CD4-positive, alpha-beta T cell (primary cell): ENCODE measurements at regions not wholly inside any gene's neighbourhood (a gene's known extent, or its start where the extent isn't known, plus 50 kb on each side); places are given as distances from the start of the nearest gene placed in this dataset.

Experiments
- ATAC-seq: fragments of 200-7000 bp; cut with Tn5 transposase; one replicate; pipeline ENCODE4 v1.10.0; 2022; ENCODE audit warnings: mild to moderate bottlenecking; ENCODE audit not compliant: poor library complexity
- CTCF ChIA-PET: fragments of 350-600 bp; sonication (Branson Sonifier 250); formaldehyde crosslinking; loops from one replicate; lab custom pipeline; 2021; ENCODE audit warnings: antibody characterized with exemption, inconsistent platforms; lab: Charles Lee
- POLR2A ChIA-PET: fragments of 350-600 bp; sonication (Branson Sonifier 250); formaldehyde crosslinking; loops from one replicate; lab custom pipeline; 2021; ENCODE audit warnings: antibody characterized with exemption, inconsistent platforms; lab: Charles Lee
- DNase-seq, 14 experiments: peaks; one replicate each; pipeline ENCODE4 v3.0.0-alpha.2; 2013 to 2020; ENCODE audit warnings: mixed read lengths in 2 of 14
- H3K27ac ChIP-seq, 2 donors: one replicate each; pipeline versions ENCODE4 v1.5.1 to v1.7.0; 2013; ENCODE audit warnings: low read length in 2 of 2, low read depth in 1 of 2, mild to moderate bottlenecking in 1 of 2
- H3K27me3 ChIP-seq, 2 experiments: 1 replicate in 1 of 2; 2 replicates in 1 of 2; pipeline versions ENCODE4 v1.6.1 to v1.7.0; 2013; ENCODE audit warnings: low read length in 2 of 2, control low read depth in 1 of 2, mild to moderate bottlenecking in 1 of 2, moderate library complexity in 1 of 2; ENCODE audit not compliant: insufficient read depth in 2 of 2, control insufficient read depth in 1 of 2
- H3K36me3 ChIP-seq: one replicate; pipeline ENCODE4 v1.6.1; 2013; ENCODE audit warnings: low read length, control low read depth; ENCODE audit not compliant: insufficient read depth
- H3K4me1 ChIP-seq: one replicate; pipeline ENCODE4 v1.6.1; 2013; ENCODE audit warnings: low read length, control low read depth; ENCODE audit not compliant: insufficient read depth
- H3K4me3 ChIP-seq: one replicate; pipeline ENCODE4 v1.5.1; 2013; ENCODE audit warnings: mild to moderate bottlenecking, low read length, moderate library complexity
- H3K9me3 ChIP-seq, 2 experiments: 1 replicate in 1 of 2; 2 replicates in 1 of 2; pipeline versions ENCODE4 v1.6.1 to v1.7.0; 2013; ENCODE audit warnings: low read length in 2 of 2, mild to moderate bottlenecking in 2 of 2, control low read depth in 1 of 2, moderate library complexity in 1 of 2; ENCODE audit not compliant: control insufficient read depth in 1 of 2, insufficient read depth in 1 of 2
- H3K27ac Mint-ChIP-seq: one replicate; pipeline ENCODE4 v1.8.0; 2020; ENCODE audit warnings: mixed read lengths
- H3K27me3 Mint-ChIP-seq: one replicate; pipeline ENCODE4 v1.8.0; 2021; ENCODE audit warnings: mixed read lengths
- H3K36me3 Mint-ChIP-seq: one replicate; pipeline ENCODE4 v1.8.0; 2021; ENCODE audit warnings: low read depth, mixed read lengths
- H3K4me1 Mint-ChIP-seq: one replicate; pipeline ENCODE4 v1.8.0; 2021; ENCODE audit warnings: low read depth, mixed read lengths
- H3K4me3 Mint-ChIP-seq: one replicate; pipeline ENCODE4 v1.8.0; 2020; ENCODE audit warnings: mild to moderate bottlenecking, mixed read lengths
- H3K9me3 Mint-ChIP-seq: one replicate; pipeline ENCODE4 v1.8.0; 2020; ENCODE audit warnings: mixed read lengths
- intact Hi-C, 2 experiments: fragments of 100-400 bp; cut with DNase I in 1 of 2; cut with micrococcal nuclease in 1 of 2; formaldehyde crosslinking; loops; one replicate each; pipeline versions ENCODE4 v1.15.1 to v1.9.0; 2023 to 2025; cut with DNase I, micrococcal nuclease
- TF ChIP-seq, protein P1 (sequence below): fragments of 200-600 bp; IDR thresholded peaks from one replicate; pipeline ENCODE4 v1.8.0; 2022; ENCODE audit warnings: antibody characterized with exemption, mild to moderate bottlenecking

GRCh38 chr5:23289162-23289561, 218.2 kb upstream of the PRDM9 start:
- H3K27me3 ChIP-seq = no peaks in the 10 kb centered on the region
- no peak overlapping the region for H3K4me3 ChIP-seq
- Mint-ChIP-seq H3K27me3 (no peaks in the 10 kb centered on the region), H3K27ac (no peak overlapping the region), H3K4me1 (no peaks in the 10 kb centered on the region), H3K4me3 (no peak overlapping the region), H3K36me3 (no peaks in the 10 kb centered on the region), H3K9me3 (peaks cover 10% of the 10 kb centered on the region)
- H3K9me3 ChIP-seq = peaks cover 0 to 2% of the 10 kb centered on the region in 2 experiments
- H3K27ac ChIP-seq = no peak overlapping the region
- CTCF ChIA-PET = no interaction called here
- no peaks in the 10 kb centered on the region for H3K36me3 ChIP-seq
- DNase-seq (no peak), ATAC-seq (no peak)
- POLR2A ChIA-PET = no interaction called here
- no peaks in the 10 kb centered on the region for H3K4me1 ChIP-seq
- TF ChIP-seq, protein P1, sequence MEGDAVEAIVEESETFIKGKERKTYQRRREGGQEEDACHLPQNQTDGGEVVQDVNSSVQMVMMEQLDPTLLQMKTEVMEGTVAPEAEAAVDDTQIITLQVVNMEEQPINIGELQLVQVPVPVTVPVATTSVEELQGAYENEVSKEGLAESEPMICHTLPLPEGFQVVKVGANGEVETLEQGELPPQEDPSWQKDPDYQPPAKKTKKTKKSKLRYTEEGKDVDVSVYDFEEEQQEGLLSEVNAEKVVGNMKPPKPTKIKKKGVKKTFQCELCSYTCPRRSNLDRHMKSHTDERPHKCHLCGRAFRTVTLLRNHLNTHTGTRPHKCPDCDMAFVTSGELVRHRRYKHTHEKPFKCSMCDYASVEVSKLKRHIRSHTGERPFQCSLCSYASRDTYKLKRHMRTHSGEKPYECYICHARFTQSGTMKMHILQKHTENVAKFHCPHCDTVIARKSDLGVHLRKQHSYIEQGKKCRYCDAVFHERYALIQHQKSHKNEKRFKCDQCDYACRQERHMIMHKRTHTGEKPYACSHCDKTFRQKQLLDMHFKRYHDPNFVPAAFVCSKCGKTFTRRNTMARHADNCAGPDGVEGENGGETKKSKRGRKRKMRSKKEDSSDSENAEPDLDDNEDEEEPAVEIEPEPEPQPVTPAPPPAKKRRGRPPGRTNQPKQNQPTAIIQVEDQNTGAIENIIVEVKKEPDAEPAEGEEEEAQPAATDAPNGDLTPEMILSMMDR = no peak
- intact Hi-C loops = no loop called here

- ATAC-seq = no peak
These were observed 222.8 kb upstream of the PRDM9 start for GRCh38 chr5:23284656-23285055.

DNA sequence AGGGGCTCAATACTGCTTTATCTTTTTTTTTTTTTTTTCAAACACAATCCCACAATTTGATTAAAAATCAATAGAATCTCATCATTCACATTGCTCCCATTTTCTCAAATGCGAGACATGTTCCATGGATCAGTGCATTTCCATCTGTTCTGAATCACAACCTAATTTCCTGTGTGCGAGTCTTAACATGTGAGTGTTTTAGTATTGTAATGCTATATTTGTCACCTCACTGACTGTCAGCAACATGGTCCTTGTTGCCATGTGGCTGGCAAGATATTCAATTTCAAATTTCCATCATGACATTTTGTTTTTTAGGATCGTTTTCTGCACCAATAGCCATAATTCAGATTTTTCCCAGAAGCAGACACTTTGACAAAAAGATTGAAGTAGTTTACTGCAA, 233.2 kb upstream of the PRDM9 start:
- Mint-ChIP-seq H3K27ac (no peak overlapping the region), H3K27me3 (no peaks in the 10 kb centered on the region), H3K9me3 (peaks cover 1% of the 10 kb centered on the region), H3K4me3 (no peak overlapping the region), H3K36me3 (no peaks in the 10 kb centered on the region), H3K4me1 (no peaks in the 10 kb centered on the region)
- no peak overlapping the region for H3K4me3 ChIP-seq
- no peak for ATAC-seq
- no peaks in the 10 kb centered on the region for H3K4me1 ChIP-seq
- H3K27me3 ChIP-seq = no peaks in the 10 kb centered on the region
- peaks cover 0 to 9% of the 10 kb centered on the region in 2 experiments for H3K9me3 ChIP-seq
- intact Hi-C loops = no loop called here
- no peak for DNase-seq
- no peak overlapping the region for H3K27ac ChIP-seq
- ChIA-PET CTCF (no interaction called here), POLR2A (no interaction called here)
- TF ChIP-seq, protein P1 = no peak
- no peaks in the 10 kb centered on the region for H3K36me3 ChIP-seq

More at GRCh38 chr5:23284656-23285055, 222.8 kb upstream of the PRDM9 start:
- no peak overlapping the region for H3K4me3 Mint-ChIP-seq
- Histone ChIP-seq H3K9me3 (no peaks in the 10 kb centered on the region), H3K4me3 (no peak overlapping the region), H3K27ac (no peak overlapping the region), H3K27me3 (no peaks in the 10 kb centered on the region), H3K36me3 (no peaks in the 10 kb centered on the region), H3K4me1 (no peaks in the 10 kb centered on the region)
- DNase-seq = no peak
- H3K36me3 Mint-ChIP-seq = no peaks in the 10 kb centered on the region
- no peak overlapping the region for H3K27ac Mint-ChIP-seq
- CTCF ChIA-PET = no interaction called here
- H3K27me3 Mint-ChIP-seq = no peaks in the 10 kb centered on the region
- no peaks in the 10 kb centered on the region for H3K4me1 Mint-ChIP-seq
- TF ChIP-seq, protein P1 = no peak
- intact Hi-C loops = no loop called here
- peaks cover 11% of the 10 kb centered on the region for H3K9me3 Mint-ChIP-seq
- POLR2A ChIA-PET = no interaction called here
